ENCODE measurements at regions not wholly inside any gene's neighbourhood (a gene's known extent, or its start where the extent isn't known, plus 50 kb on each side); places are given as distances from the start of the nearest gene placed in this dataset.
"Not testable (repeated sequence)": the region's sequence is repeated elsewhere in the genome, so short reads cannot be mapped to it uniquely, and the experiment has no call there.

- Histone ChIP-seq H4K20me1 (ENCODE audit: control insufficient read depth, insufficient read depth, low read depth, low read length) (no peaks in the 10 kb centered on the region), H3K4me3 (ENCODE audit: low read length) (no peak overlapping the region), H3K4me1 (ENCODE audit: control insufficient read depth, low read length) (no peaks in the 10 kb centered on the region), H3K4me2 (ENCODE audit: low read length) (no peak overlapping the region), H3K27me3 (ENCODE audit: control insufficient read depth, low read length) (no peaks in the 10 kb centered on the region), H3K9me2 (replicated peaks; ENCODE audit: control insufficient read depth, low read length) (no peaks in the 10 kb centered on the region), H3K27ac (ENCODE audit: low read depth, low read length) (no peak overlapping the region), H3K36me3 (ENCODE audit: control insufficient read depth, low read length) (no peaks in the 10 kb centered on the region), H3F3A (ENCODE audit: control insufficient read depth, insufficient read depth) (no peaks in the 10 kb centered on the region), H3K9me3 (ENCODE audit: control insufficient read depth, insufficient read depth, low read length) (no peaks in the 10 kb centered on the region; the same call in 1 of the 2 replicates), H3K79me2 (ENCODE audit: control insufficient read depth, low read length) (no peaks in the 10 kb centered on the region)
- no peak for TF ChIP-seq EZH2phosphoT487 (IDR thresholded peaks at IDR 0.05; ENCODE audit: borderline replicate concordance, low read length)
- TF ChIP-seq CTCF (IDR thresholded peaks at IDR 0.05; ENCODE audit: low read depth, low read length, poor library complexity, severe bottlenecking): no peak
Measured at GRCh38 chr4:188665491-188666457, 526.5 kb downstream of the TRIML1 start.

- H3F3A ChIP-seq (ENCODE audit: control insufficient read depth, insufficient read depth); H3K4me2 ChIP-seq (ENCODE audit: low read length); H3K36me3 ChIP-seq (ENCODE audit: control insufficient read depth, low read length); H3K9me3 ChIP-seq (ENCODE audit: control insufficient read depth, insufficient read depth, low read length); H3K4me1 ChIP-seq (ENCODE audit: control insufficient read depth, low read length); H3K9me2 ChIP-seq (replicated peaks; ENCODE audit: control insufficient read depth, low read length); H3K79me2 ChIP-seq (ENCODE audit: control insufficient read depth, low read length); H3K4me3 ChIP-seq (ENCODE audit: low read length); H4K20me1 ChIP-seq (ENCODE audit: control insufficient read depth, insufficient read depth, low read depth, low read length); H3K27me3 ChIP-seq (ENCODE audit: control insufficient read depth, low read length); H3K27ac ChIP-seq (ENCODE audit: low read depth, low read length): not testable (repeated sequence)
Measured at GRCh38 chr4:188678691-188679090, 539.5 kb downstream of the TRIML1 start.

GRCh38 chr4:188680004-188680666 is 540.9 kb downstream of the TRIML1 start:
- H3K4me2 ChIP-seq (ENCODE audit: low read length): no peak overlapping the region
- TF ChIP-seq EZH2phosphoT487 (IDR thresholded peaks at IDR 0.05; ENCODE audit: borderline replicate concordance, low read length): no peak
- TF ChIP-seq CTCF (IDR thresholded peaks at IDR 0.05; ENCODE audit: low read depth, low read length, poor library complexity, severe bottlenecking): no peak

GRCh38 chr4:188680667-188681063 is 541.4 kb downstream of the TRIML1 start:
- Histone ChIP-seq H3K9me2 (replicated peaks; ENCODE audit: control insufficient read depth, low read length) (no peaks in the 10 kb centered on the region), H3K27me3 (ENCODE audit: control insufficient read depth, low read length) (no peaks in the 10 kb centered on the region), H3K36me3 (ENCODE audit: control insufficient read depth, low read length) (no peaks in the 10 kb centered on the region), H4K20me1 (ENCODE audit: control insufficient read depth, insufficient read depth, low read depth, low read length) (no peaks in the 10 kb centered on the region), H3K4me3 (ENCODE audit: low read length) (no peak overlapping the region), H3K4me2 (ENCODE audit: low read length) (no peak overlapping the region), H3F3A (ENCODE audit: control insufficient read depth, insufficient read depth) (no peaks in the 10 kb centered on the region), H3K27ac (ENCODE audit: low read depth, low read length) (no peak overlapping the region), H3K79me2 (ENCODE audit: control insufficient read depth, low read length) (no peaks in the 10 kb centered on the region), H3K9me3 (ENCODE audit: control insufficient read depth, insufficient read depth, low read length) (no peaks in the 10 kb centered on the region), H3K4me1 (ENCODE audit: control insufficient read depth, low read length) (no peaks in the 10 kb centered on the region)
- TF ChIP-seq EZH2phosphoT487 (IDR thresholded peaks at IDR 0.05; ENCODE audit: borderline replicate concordance, low read length) (no peak), CTCF (IDR thresholded peaks at IDR 0.05; ENCODE audit: low read depth, low read length, poor library complexity, severe bottlenecking) (no peak)

More at GRCh38 chr4:188680004-188680666, 540.9 kb downstream of the TRIML1 start:
- Histone ChIP-seq H3K4me3 (ENCODE audit: low read length) (no peak overlapping the region), H3K4me1 (ENCODE audit: control insufficient read depth, low read length) (no peaks in the 10 kb centered on the region), H3K79me2 (ENCODE audit: control insufficient read depth, low read length) (no peaks in the 10 kb centered on the region), H3K36me3 (ENCODE audit: control insufficient read depth, low read length) (no peaks in the 10 kb centered on the region), H3K9me2 (replicated peaks; ENCODE audit: control insufficient read depth, low read length) (no peaks in the 10 kb centered on the region), H3K9me3 (ENCODE audit: control insufficient read depth, insufficient read depth, low read length) (no peaks in the 10 kb centered on the region), H4K20me1 (ENCODE audit: control insufficient read depth, insufficient read depth, low read depth, low read length) (no peaks in the 10 kb centered on the region), H3F3A (ENCODE audit: control insufficient read depth, insufficient read depth) (no peaks in the 10 kb centered on the region), H3K27me3 (ENCODE audit: control insufficient read depth, low read length) (no peaks in the 10 kb centered on the region), H3K27ac (ENCODE audit: low read depth, low read length) (no peak overlapping the region)

All from DOHH2 (cell line).